Keratinocyte (primary cell): ENCODE measurements at regions not wholly inside any gene's neighbourhood (a gene's known extent, or its start where the extent isn't known, plus 50 kb on each side); places are given as distances from the start of the nearest gene placed in this dataset.

Experiments used
- DNase-seq: peaks from one replicate; pipeline ENCODE4 v3.0.0-alpha.2; 2011; ENCODE audit warnings: low read depth, missing footprints, low spot score
- FAIRE-seq: peaks from 2 replicates; lab custom pipeline; 2011; peaks lifted over from hg19 to GRCh38; lab: Jason Lieb, UNC
- H2AFZ ChIP-seq: 2 replicates; pipeline ENCODE4 v1.6.0; 2012; ENCODE audit warnings: low read length, control low read depth, inconsistent platforms; ENCODE audit not compliant: control insufficient read depth
- H3K27ac ChIP-seq: 2 replicates; pipeline ENCODE4 v1.5.1; 2011; ENCODE audit warnings: low read length; ENCODE audit not compliant: control insufficient read depth, insufficient read depth
- H3K27me3 ChIP-seq: 3 replicates; pipeline ENCODE4 v1.6.0; 2011; ENCODE audit warnings: low read length; ENCODE audit not compliant: control insufficient read depth, insufficient read depth; ENCODE audit errors: extremely low read depth
- H3K36me3 ChIP-seq, 2 experiments: 2 replicates in 1 of 2; 3 replicates in 1 of 2; pipeline ENCODE4 v1.5.1; 2011; ENCODE audit warnings: low read length in 2 of 2, mild to moderate bottlenecking in 1 of 2; ENCODE audit not compliant: control insufficient read depth in 2 of 2, insufficient read depth in 2 of 2; ENCODE audit errors: extremely low read depth in 1 of 2
- H3K4me1 ChIP-seq: 3 replicates; pipeline ENCODE4 v1.5.1; 2011; ENCODE audit warnings: low read length; ENCODE audit not compliant: control insufficient read depth, insufficient read depth; ENCODE audit errors: extremely low read depth
- H3K4me2 ChIP-seq: 3 replicates; pipeline ENCODE4 v1.6.0; 2011; ENCODE audit warnings: low read depth, low read length; ENCODE audit not compliant: control insufficient read depth, insufficient read depth; ENCODE audit errors: extremely low read depth
- H3K4me3 ChIP-seq, 3 experiments: fragments of 200-600 bp in 1 of 3; sonication (generic) in 1 of 3; 2 replicates in 2 of 3; 3 replicates in 1 of 3; pipeline ENCODE4 v1.5.1; 2011 to 2016; ENCODE audit warnings: low read length in 3 of 3, mild to moderate bottlenecking in 3 of 3, control low read depth in 2 of 3, inconsistent platforms in 1 of 3, low read depth in 1 of 3, mixed read lengths in 1 of 3, mixed run types in 1 of 3, moderate library complexity in 1 of 3; ENCODE audit not compliant: control insufficient read depth in 2 of 3, insufficient read depth in 2 of 3; ENCODE audit errors: extremely low read depth in 1 of 3
- H3K79me2 ChIP-seq: 2 replicates; pipeline ENCODE4 v1.6.0; 2012; ENCODE audit warnings: low read length; ENCODE audit not compliant: control insufficient read depth, insufficient read depth
- H3K9ac ChIP-seq: 3 replicates; pipeline ENCODE4 v1.6.0; 2011; ENCODE audit warnings: low read length; ENCODE audit not compliant: control insufficient read depth, insufficient read depth; ENCODE audit errors: extremely low read depth
- H3K9me1 ChIP-seq: 3 replicates; pipeline ENCODE4 v1.6.0; 2011; ENCODE audit warnings: low read length; ENCODE audit not compliant: control insufficient read depth, insufficient read depth; ENCODE audit errors: extremely low read depth
- H3K9me3 ChIP-seq: 2 replicates; pipeline ENCODE4 v1.5.1; 2012; ENCODE audit warnings: low read depth, low read length; ENCODE audit not compliant: control insufficient read depth
- H4K20me1 ChIP-seq: 3 replicates; pipeline ENCODE4 v1.6.0; 2011; ENCODE audit warnings: low read length; ENCODE audit not compliant: control insufficient read depth, insufficient read depth; ENCODE audit errors: extremely low read depth
- CTCF ChIP-seq, 3 experiments: IDR thresholded peaks in 1 of 3; conservative IDR thresholded peaks in 1 of 3; optimal IDR thresholded peaks in 1 of 3; 2 replicates in 2 of 3; 3 replicates in 1 of 3; pipeline versions ENCODE3 to v1.5.1; 2011; ENCODE audit warnings: low read length in 3 of 3, mild to moderate bottlenecking in 3 of 3, moderate library complexity in 2 of 3, control low read depth in 1 of 3, inconsistent platforms in 1 of 3; ENCODE audit not compliant: insufficient read depth in 2 of 3; ENCODE audit errors: extremely low read depth in 1 of 3
- EZH2 ChIP-seq: IDR thresholded peaks from one replicate; pipeline ENCODE4 v1.6.1; 2012; ENCODE audit warnings: inconsistent platforms, mild to moderate bottlenecking, low read length, moderate library complexity
- dilution Hi-C: fragments of 300-500 bp; cut with MboI; formaldehyde crosslinking; loops from one replicate; pipeline ENCODE4 v1.7.0; 2020; ENCODE audit warnings: low sequenced_read_pairs; ENCODE audit not compliant: extremely low pct_ligation_motif_present

- dilution Hi-C loops, result no loop called here
- no peak for DNase-seq
- H3K9me1 ChIP-seq, result no peaks in the 10 kb centered on the region
These were observed 373.3 kb downstream of the ARHGEF28 start for GRCh38 chr5:73999297-73999696.

GRCh38 chr5:73998489-73998888 is 372.5 kb downstream of the ARHGEF28 start:
- peak; percentile 36 for FAIRE-seq
- Histone ChIP-seq H3K27ac (no peak overlapping the region), H3K4me2 (no peak overlapping the region), H3K4me3 (no peak overlapping the region), H3K36me3 (no peaks in the 10 kb centered on the region), H3K27me3 (no peaks in the 10 kb centered on the region), H4K20me1 (no peaks in the 10 kb centered on the region), H2AFZ (no peak overlapping the region), H3K79me2 (no peaks in the 10 kb centered on the region), H3K9me3 (no peaks in the 10 kb centered on the region), H3K9ac (no peak overlapping the region), H3K4me1 (peaks cover 8% of the 10 kb centered on the region), H3K9me1 (no peaks in the 10 kb centered on the region)
- no peak for DNase-seq
- dilution Hi-C loops, result no loop called here
- TF ChIP-seq CTCF (optimal IDR thresholded peaks at IDR 0.05 in 1 of 3, IDR thresholded peaks at IDR 0.05 in 1 of 3, conservative IDR thresholded peaks at IDR 0.05 in 1 of 3; ENCODE audit: extremely low read depth in 1 of 3, insufficient read depth in 2 of 3, low read length in 3 of 3), result no peak
- no peak for TF ChIP-seq EZH2

More at GRCh38 chr5:73999297-73999696, 373.3 kb downstream of the ARHGEF28 start:
- Histone ChIP-seq H3K9me3 (no peaks in the 10 kb centered on the region), H2AFZ (no peak overlapping the region), H3K4me3 (no peak overlapping the region), H3K36me3 (no peaks in the 10 kb centered on the region), H3K4me2 (no peak overlapping the region), H3K27me3 (no peaks in the 10 kb centered on the region), H3K9ac (no peak overlapping the region), H3K27ac (no peak overlapping the region), H3K4me1 (peaks cover 8% of the 10 kb centered on the region), H4K20me1 (no peaks in the 10 kb centered on the region), H3K79me2 (no peaks in the 10 kb centered on the region)
- no peak for TF ChIP-seq EZH2
- no peak for TF ChIP-seq CTCF (optimal IDR thresholded peaks at IDR 0.05 in 1 of 3, IDR thresholded peaks at IDR 0.05 in 1 of 3, conservative IDR thresholded peaks at IDR 0.05 in 1 of 3; ENCODE audit: extremely low read depth in 1 of 3, insufficient read depth in 2 of 3, low read length in 3 of 3)
- no peak for FAIRE-seq
